ENCODE measurements at regions not wholly inside any gene's neighbourhood (a gene's known extent, or its start where the extent isn't known, plus 50 kb on each side); places are given as distances from the start of the nearest gene placed in this dataset.

GRCh38 chr3:194757647-194758061 lies 72.0 kb downstream of the FAM43A start:
- H2AFZ ChIP-seq (replicated peaks; ENCODE audit: low read length, poor library complexity): no peak overlapping the region
- H4K91ac ChIP-seq (ENCODE audit: insufficient read depth, low read depth, low read length): no peak overlapping the region
- no peak overlapping the region for H2BK20ac ChIP-seq (ENCODE audit: low read depth, low read length)
- H3K27me3 ChIP-seq (ENCODE audit: control insufficient read depth, insufficient read depth, low read length): peaks cover 59% of the 10 kb centered on the region
- ChIA-PET POLR2A (ENCODE audit: unreplicated experiment) (no interaction called here), CTCF (no interaction called here)
- H2BK15ac ChIP-seq (ENCODE audit: low read depth, low read length): no peak overlapping the region
- no peak overlapping the region for H4K8ac ChIP-seq (ENCODE audit: low read depth in 2 of 2, low read length in 2 of 2)
- DNase-seq (no peak), ATAC-seq (ENCODE audit: low read depth) (no peak)
- no peak overlapping the region for H3K4me2 ChIP-seq (ENCODE audit: low read depth, low read length)
- H3K4me3 ChIP-seq (ENCODE audit: insufficient read depth, low read depth, low read length): no peak overlapping the region
- no peak overlapping the region for H3K27ac ChIP-seq (ENCODE audit: insufficient read depth, low read length)
- H4K20me1 ChIP-seq (ENCODE audit: insufficient read depth, low read length): no peaks in the 10 kb centered on the region
- H4K5ac ChIP-seq (ENCODE audit: low read depth, low read length): no peak overlapping the region
- no peak overlapping the region for H2BK5ac ChIP-seq (ENCODE audit: low read depth, low read length, poor library complexity, severe bottlenecking)
- WGBS, 2 experiments (ENCODE audit: extremely low coverage in 2 of 2, insufficient read length in 1 of 2): no CpG with 5 or more reads among the region's 2 CpGs
- H3K79me1 ChIP-seq (ENCODE audit: low read depth in 1 of 2, low read length in 2 of 2): no peaks in the 10 kb centered on the region
- H3K4me1 ChIP-seq (ENCODE audit: control insufficient read depth, insufficient read depth, low read length): no peaks in the 10 kb centered on the region
- no peak overlapping the region for H3K4ac ChIP-seq (ENCODE audit: low read depth, low read length)
- no peak overlapping the region for H3K14ac ChIP-seq (replicated peaks; ENCODE audit: low read depth, low read length)
- H3K9me1 ChIP-seq (ENCODE audit: insufficient read depth, low read length): no peaks in the 10 kb centered on the region
- H2AK5ac ChIP-seq (ENCODE audit: low read depth, low read length): no peak overlapping the region
- no peak overlapping the region for H3K56ac ChIP-seq (ENCODE audit: extremely low read depth, insufficient read depth, low read length)
- no peak overlapping the region for H3K18ac ChIP-seq (ENCODE audit: low read depth, low read length)
- no peak overlapping the region for H3K23ac ChIP-seq (ENCODE audit: low read depth, low read length)
- H3K9ac ChIP-seq (ENCODE audit: low read depth, low read length): no peak overlapping the region
- H3K9me3 ChIP-seq (ENCODE audit: control insufficient read depth, insufficient read depth, low read length): no peaks in the 10 kb centered on the region
- intact Hi-C loops (cut with micrococcal nuclease): no loop called here
- dilution Hi-C loops (cut with HindIII; ENCODE audit: low sequenced_read_pairs, unreplicated experiment): no loop called here
- H2AK9ac ChIP-seq (replicated peaks; ENCODE audit: low read depth, low read length, poor library complexity): no peak overlapping the region
- BruUV-seq (replicated peaks): no TSS peak
- no peak for TF ChIP-seq RFX5 (IDR thresholded peaks at IDR 0.05; ENCODE audit: low read depth, low read length)
- no peak for TF ChIP-seq CTCF (conservative IDR thresholded peaks at IDR 0.05; ENCODE audit: low read depth, low read length)
- no peak for TF ChIP-seq MAFK (IDR thresholded peaks at IDR 0.05; ENCODE audit: low read depth, low read length)
- in situ Hi-C loops (cut with MboI; ENCODE audit: low sequenced_read_pairs): no loop called here
- H2BK120ac ChIP-seq (ENCODE audit: low read depth, low read length): no peak overlapping the region
- no peaks in the 10 kb centered on the region for H3K36me3 ChIP-seq (ENCODE audit: control insufficient read depth, insufficient read depth, low read length)

All from IMR-90 (cell line).